ENCODE measurements at regions not wholly inside any gene's neighbourhood (a gene's known extent, or its start where the extent isn't known, plus 50 kb on each side); places are given as distances from the start of the nearest gene placed in this dataset.
"Not testable (repeated sequence)": the region's sequence is repeated elsewhere in the genome, so short reads cannot be mapped to it uniquely, and the experiment has no call there.

DNA sequence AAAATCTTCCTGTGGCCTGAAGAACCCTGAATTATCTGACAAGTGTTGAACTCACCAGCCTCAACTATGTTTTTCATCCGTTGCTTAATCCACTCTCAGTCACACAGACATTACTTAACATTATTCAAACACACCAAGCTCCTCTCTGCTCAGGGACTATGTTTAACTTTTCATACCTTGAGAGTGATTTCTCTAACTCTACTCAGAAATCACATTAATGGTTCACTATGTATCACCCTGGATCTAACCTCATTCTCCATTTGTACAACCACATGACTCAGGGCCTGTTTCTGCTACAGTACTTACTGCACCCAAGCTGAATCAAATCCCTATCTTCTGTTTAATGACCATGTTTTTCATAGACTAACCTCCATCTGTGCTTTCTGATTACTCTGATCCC is 553.7 kb upstream of the PRR20A start:
- no peak for DNase-seq

GRCh38 chr13:56615572-56615971 is 525.1 kb upstream of the PRR20A start:
- no peak for DNase-seq

- no peak for DNase-seq
These were observed 517.9 kb upstream of the PRR20A start for GRCh38 chr13:56622840-56623239.

DNA sequence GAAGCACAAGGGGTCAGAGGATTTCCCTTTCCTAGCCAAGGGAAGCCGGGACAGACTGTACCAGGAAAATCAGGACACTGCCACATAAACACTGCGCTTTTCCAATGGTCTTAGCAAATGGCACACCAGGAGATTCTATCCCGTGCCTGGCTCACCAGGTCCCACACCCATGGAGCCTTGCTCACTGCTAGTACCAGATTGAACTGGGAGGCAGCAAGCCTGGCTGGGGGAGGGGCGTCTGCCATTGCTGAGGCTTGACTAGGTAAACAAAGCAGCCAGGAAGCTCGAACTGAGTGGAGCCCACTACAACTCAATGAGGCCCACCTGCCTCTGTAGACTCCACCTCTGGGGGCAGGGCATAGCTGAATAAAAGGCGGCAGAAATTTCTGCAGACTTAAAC is 511.8 kb upstream of the PRR20A start:
- DNase-seq, result not testable (repeated sequence)

DNA sequence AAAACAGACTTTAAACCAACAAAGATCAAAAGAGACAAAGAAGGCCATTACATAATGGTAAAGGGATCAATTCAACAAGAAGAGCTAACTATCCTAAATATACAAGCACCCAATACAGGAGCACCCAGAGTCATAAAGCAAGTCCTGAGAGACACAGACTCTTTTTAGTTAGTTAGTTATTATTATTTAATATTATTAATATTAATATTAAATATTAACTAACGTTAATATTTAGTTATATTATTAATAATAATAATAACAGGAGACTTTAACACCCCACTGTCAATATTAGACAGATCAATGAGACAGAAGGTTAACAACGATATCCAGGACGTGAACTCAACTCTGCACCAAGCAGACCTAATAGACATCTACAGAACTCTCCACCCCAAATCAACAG is 509.7 kb upstream of the PRR20A start:
- not testable (repeated sequence) for DNase-seq

GRCh38 chr13:56653043-56653442 is 487.7 kb upstream of the PRR20A start:
- no peak for DNase-seq

DNA sequence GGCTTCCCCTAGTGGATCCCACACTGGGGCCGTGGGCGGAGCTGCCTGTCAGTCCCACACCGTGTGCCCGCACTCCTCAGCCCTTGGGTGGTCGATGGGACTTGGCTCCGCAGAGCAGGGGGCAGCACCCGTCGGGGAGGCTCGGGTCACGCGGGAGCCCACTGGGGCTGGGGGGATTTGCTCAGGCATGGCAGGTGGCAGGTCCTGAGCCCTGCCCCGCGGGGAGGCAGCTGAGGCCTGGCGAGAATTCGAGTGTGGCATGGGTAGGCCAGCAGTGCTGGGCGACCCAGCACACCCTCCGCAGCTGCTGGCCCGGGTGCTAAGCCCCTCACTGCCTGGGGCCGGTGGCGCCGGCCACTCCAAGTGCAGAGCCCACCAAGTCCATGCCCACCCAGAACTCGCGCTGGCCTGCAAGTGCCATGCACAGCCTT is 481.7 kb upstream of the PRR20A start:
- DNase-seq, result no peak

DNA sequence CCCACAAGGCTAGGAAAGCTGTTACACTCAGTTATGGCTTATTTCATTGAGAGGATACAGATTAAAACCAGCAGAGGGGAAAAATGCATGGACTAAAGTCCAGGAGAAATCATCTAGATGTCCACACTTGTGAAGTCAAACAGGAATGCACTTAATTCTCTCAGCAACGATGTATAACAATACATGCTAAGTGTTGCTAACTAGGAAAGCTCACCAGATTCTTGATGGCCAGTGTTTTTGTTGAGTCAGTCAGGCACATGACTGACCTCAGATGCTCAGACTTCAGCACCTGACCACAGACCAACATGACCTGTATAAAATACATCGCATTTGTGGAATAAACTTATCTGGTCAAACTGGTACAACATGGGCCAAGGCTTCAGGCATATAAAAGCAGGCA is 470.2 kb upstream of the PRR20A start:
- no peak for DNase-seq

DNA sequence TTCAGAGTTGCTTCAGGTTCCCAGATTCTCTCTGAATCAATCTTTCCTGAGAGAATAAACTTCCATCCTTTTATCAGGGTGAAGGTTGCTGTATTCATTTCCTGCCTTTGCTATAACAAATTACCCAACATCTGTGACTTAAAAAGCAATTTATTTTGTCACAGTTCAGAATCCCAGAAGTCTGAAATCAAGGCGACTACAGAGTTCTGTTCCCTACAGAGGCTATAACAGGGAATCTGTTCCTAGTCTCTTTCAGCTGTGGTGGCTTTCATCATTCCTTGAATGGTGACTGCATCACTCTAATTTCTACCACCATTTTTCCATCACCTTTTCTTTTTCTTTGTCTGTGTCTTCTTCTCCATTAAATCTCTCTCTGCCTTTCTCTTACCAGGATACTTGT is 459.3 kb upstream of the PRR20A start:
- no peak for DNase-seq

DNA sequence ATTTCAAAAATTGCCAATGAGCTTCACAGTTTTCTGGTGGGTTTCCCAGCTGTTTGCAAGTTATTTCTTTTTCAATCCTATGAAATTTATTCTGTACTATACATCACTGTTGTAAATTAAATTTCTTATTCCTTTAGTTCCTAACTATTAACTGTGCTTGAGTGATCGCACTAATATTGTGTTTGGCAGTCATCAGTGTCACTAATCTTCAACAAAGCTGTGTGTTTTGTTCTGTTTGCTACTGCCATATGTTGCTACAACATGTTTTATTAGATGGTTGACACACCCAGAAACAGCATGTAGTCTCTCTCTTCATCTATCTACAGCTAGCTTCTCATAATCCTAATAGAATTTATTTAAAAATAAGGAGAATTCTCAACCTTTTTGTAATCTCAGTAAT is 453.6 kb upstream of the PRR20A start:
- no peak for DNase-seq

DNA sequence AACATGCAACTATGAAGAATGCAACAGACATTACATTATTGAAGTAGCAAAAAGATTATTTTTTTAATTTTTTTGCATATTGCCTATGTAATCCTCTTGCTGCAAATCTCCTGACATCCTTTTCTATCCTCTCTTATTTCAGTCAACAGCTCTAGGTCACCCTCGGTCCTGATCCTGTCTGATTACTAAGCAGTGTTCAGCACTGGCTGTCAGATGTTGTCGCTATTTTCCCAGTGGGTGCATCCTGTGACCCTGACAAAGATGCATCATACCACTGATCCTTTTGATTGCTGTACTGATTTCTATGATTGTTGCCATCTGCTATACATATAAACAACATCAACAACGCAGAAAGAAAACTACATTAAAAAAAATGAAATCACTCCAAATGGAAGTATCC is 443.7 kb upstream of the PRR20A start:
- DNase-seq, result no peak

GRCh38 chr13:56700324-56700723 is 440.4 kb upstream of the PRR20A start:
- DNase-seq, result no peak

GRCh38 chr13:56706485-56706884 is 434.2 kb upstream of the PRR20A start:
- no peak for DNase-seq

DNA sequence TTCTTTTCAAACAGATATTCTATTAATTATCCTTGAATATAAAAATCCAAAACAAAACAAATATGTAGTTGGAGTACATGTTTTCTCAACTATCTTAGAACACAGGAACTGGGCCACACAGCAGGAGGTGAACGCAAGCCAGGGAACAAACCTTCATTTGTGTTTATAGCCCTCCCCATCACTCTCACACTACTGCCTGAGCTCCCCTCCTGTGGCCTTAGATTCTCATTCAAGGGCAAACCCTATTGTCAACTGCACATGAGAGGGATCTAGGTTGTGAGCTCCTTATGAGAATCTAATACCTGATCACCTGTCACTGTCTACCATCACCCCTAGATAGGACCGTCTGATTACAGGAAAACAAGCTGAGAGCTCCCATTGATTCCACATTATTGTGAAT is 427.1 kb upstream of the PRR20A start:
- no peak for DNase-seq

GRCh38 chr13:56718791-56719190 is 421.9 kb upstream of the PRR20A start:
- DNase-seq, result no peak

- DNase-seq, result no peak
These were observed 419.9 kb upstream of the PRR20A start for GRCh38 chr13:56720841-56721240.

- no peak for DNase-seq
These were observed 405.2 kb upstream of the PRR20A start for GRCh38 chr13:56735537-56735942.

DNA sequence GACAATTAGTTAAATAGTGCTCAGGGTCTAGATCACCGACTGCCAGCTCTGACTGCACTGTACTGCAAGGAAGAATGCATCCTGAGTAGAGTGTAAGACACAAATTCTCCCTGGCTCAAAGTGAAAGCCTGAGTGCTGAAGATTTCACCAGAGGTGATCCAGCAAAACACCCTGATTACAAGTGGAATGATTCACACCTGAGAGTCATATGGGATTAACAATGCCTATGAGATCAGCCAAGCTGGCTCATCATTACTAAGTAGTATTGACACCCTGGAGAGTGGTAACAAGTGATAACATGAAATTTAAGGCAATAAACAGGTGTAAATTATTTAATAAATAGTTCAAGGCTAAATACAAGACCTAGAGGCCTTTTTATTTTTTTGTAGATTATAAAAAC is 403.8 kb upstream of the PRR20A start:
- DNase-seq, result no peak

DNA sequence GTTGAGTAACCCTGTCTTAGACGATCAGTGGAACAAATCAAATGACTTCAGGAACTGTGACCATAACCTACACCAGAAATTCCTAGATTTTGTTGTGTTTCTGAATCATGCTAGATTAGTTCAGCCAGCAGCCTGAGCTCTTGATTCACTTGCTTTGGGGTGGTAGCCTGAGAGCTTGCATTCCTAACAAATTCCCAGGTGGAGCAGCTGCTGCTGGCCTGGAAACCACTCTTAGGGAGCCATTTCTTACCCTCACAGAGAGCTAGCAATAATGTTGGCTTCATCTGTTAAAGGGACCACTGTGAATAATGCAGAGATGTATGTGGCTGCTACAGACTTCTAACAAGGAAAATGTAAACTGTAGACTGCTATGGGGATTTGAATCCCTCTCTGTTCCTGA is 388.1 kb upstream of the PRR20A start:
- DNase-seq, result no peak

- DNase-seq, result no peak
These were observed 385.4 kb upstream of the PRR20A start for GRCh38 chr13:56755181-56755935.

- DNase-seq, result not testable (repeated sequence)
These were observed 377.4 kb upstream of the PRR20A start for GRCh38 chr13:56763333-56763732.

DNA sequence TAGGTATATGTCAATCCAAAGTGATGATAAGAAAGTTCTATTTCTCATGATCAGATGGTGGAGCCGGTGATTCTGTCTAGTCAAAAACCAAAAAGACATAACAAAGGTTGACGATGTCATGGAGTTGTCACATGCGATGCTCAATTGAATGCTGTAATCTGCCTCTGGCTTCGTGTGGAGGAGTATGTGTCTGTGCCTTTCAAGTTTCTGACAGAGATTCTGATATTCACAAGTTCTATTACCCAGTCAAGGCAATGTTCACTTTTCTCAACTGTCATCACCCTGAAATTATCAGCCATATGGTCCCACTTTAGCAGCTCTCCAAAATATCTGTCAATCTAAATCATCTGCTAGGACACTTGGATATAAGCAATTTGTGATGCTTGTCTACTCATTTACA is 367.6 kb upstream of the PRR20A start:
- no peak for DNase-seq

- DNase-seq, result no peak
These were observed 351.2 kb upstream of the PRR20A start for GRCh38 chr13:56789527-56789926.

GRCh38 chr13:56837161-56837560 is 303.6 kb upstream of the PRR20A start:
- DNase-seq, result no peak

DNA sequence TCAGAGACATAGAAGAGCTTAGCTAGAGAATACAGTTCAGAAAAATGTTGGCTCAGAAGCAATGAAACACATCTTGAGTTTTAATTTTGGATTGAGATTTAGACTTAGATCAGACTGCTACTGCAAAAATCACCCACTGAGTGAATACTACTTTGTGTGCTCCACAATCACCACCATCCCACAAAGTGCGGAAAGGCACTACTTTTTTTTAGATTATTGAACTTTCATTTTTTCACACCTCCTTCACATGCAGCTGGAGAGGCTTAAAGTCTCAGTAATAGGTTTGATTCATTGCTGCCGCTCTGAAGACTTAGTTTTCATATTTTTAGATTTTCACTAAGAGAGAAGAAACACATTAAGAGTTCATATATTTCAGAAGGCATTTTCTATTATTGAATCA is 289.9 kb upstream of the PRR20A start:
- no peak for DNase-seq
